ENCODE measurements at regions not wholly inside any gene's neighbourhood (a gene's known extent, or its start where the extent isn't known, plus 50 kb on each side); places are given as distances from the start of the nearest gene placed in this dataset.

DNA sequence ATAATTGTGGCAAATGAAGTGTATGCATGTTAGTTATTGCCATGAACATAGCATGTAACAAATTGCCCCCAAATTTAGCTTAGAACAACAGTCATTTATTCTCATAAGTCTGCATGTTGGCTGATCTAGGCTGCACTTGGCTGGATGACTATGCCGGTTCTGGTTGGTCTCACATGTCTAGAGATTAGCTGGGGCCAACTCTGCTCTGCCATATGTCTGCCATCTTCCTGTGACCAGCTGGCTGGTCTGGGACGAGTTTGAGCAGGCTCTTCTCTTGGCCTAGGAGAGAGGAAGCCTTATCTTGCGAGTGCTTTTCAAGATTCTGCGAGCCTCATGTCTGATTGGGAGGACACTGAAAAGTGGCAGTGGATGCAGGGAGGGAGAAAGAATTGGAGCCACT lies 198.3 kb upstream of the FAM78B start:
- no peaks in the 10 kb centered on the region for H3K79me2 ChIP-seq (ENCODE audit: insufficient read depth)
- no peaks in the 10 kb centered on the region for H3K4me1 ChIP-seq (ENCODE audit: insufficient read depth)
- no peaks in the 10 kb centered on the region for H3F3A ChIP-seq (ENCODE audit: insufficient read depth)
- TF ChIP-seq EZH2 (IDR thresholded peaks at IDR 0.05; ENCODE audit: insufficient read depth, poor library complexity, severe bottlenecking) = no peak
- no peak overlapping the region for H3K4me3 ChIP-seq
- whole genome bisulfite sequencing, 2 experiments (ENCODE audit: low coverage in 1 of 2, low lambda C conversion rate in 2 of 2, missing lambda C conversion rate in 2 of 2) = 25 to 32% methylated on average over 4 of the region's 4 CpGs
- no peaks in the 10 kb centered on the region for H4K20me1 ChIP-seq (ENCODE audit: insufficient read depth)
- no peak overlapping the region for H3K9ac ChIP-seq
- no peak overlapping the region for H3K4me2 ChIP-seq (ENCODE audit: unreplicated experiment)
- H3K36me3 ChIP-seq (ENCODE audit: low read depth) = no peaks in the 10 kb centered on the region
- no peak overlapping the region for H2AFZ ChIP-seq
- in situ Hi-C loops (cut with MboI) = no loop called here
- H3K9me2 ChIP-seq (ENCODE audit: insufficient read depth) = no peaks in the 10 kb centered on the region
- no peaks in the 10 kb centered on the region for H3K9me3 ChIP-seq (ENCODE audit: low read depth)
- no peaks in the 10 kb centered on the region for H3K27me3 ChIP-seq (replicated peaks; ENCODE audit: insufficient read depth)
- no peak for DNase-seq
- no peak overlapping the region for H3K27ac ChIP-seq

DNA sequence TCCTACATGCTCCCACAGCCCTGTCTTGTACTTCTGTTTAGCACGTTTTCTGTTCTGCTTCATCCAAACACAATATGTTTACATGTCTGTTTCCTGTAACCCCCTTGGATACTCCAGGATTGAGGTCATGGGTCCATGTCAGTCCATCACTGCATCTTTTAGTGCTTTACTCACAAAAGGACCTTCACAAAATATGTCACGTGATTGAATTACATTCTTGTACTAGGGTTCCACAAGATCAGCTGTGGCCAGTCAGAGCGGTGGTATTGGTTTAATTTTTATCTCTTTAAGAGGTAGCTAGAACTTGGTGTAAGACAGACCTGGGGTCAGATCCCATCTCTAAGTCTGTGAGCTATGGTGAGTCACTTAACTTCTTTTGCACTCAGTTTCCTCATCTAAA lies 201.2 kb upstream of the FAM78B start:
- TF ChIP-seq EZH2phosphoT487 (IDR thresholded peaks at IDR 0.05; ENCODE audit: insufficient read depth, low read depth) (no peak), EZH2 (IDR thresholded peaks at IDR 0.05; ENCODE audit: insufficient read depth, poor library complexity, severe bottlenecking) (no peak)
- in situ Hi-C loops (cut with MboI) = no loop called here
- H3K4me2 ChIP-seq (ENCODE audit: unreplicated experiment) = no peak overlapping the region
- 8 to 9% methylated on average over 3 of the region's 3 CpGs for WGBS, 2 experiments (ENCODE audit: low coverage in 1 of 2, low lambda C conversion rate in 2 of 2, missing lambda C conversion rate in 2 of 2)
- H3K4me3 ChIP-seq = no peak overlapping the region
- no peaks in the 10 kb centered on the region for H3K9me2 ChIP-seq (ENCODE audit: insufficient read depth)
- H4K20me1 ChIP-seq (ENCODE audit: insufficient read depth) = no peaks in the 10 kb centered on the region
- H3K9ac ChIP-seq = no peak overlapping the region
- no peak overlapping the region for H3K27ac ChIP-seq
- no peaks in the 10 kb centered on the region for H3K9me3 ChIP-seq (ENCODE audit: low read depth)
- DNase-seq = no peak
- no peaks in the 10 kb centered on the region for H3K4me1 ChIP-seq (ENCODE audit: insufficient read depth)
- no peak overlapping the region for H2AFZ ChIP-seq
- H3K27me3 ChIP-seq (replicated peaks; ENCODE audit: insufficient read depth) = no peaks in the 10 kb centered on the region
- no peaks in the 10 kb centered on the region for H3K36me3 ChIP-seq (ENCODE audit: low read depth)
- H3F3A ChIP-seq (ENCODE audit: insufficient read depth) = no peaks in the 10 kb centered on the region
- H3K79me2 ChIP-seq (ENCODE audit: insufficient read depth) = no peaks in the 10 kb centered on the region

DNA sequence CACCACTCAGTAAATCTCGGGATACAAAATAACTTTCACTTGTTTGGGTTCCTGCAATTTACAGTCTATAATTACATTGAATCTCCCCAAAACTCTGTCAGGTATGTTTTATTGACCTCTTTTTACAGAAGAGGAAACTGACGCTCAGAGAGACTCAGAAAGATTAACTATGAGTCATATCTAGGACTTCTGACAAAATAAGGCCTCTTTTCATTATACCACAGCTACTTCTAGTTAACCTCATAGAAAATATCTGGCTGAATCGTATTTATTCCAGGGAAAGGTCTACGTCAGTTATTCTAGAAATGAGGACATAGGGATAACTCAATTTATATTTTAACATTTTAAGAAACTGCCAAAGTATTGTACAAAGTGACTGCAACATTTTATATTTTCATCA lies 211.1 kb upstream of the FAM78B start:
- H3K27ac ChIP-seq = no peak overlapping the region
- no peak for DNase-seq
- 20 to 27% methylated on average over 4 of the region's 4 CpGs for WGBS, 2 experiments (ENCODE audit: low coverage in 1 of 2, low lambda C conversion rate in 2 of 2, missing lambda C conversion rate in 2 of 2)
- no peaks in the 10 kb centered on the region for H3K79me2 ChIP-seq (ENCODE audit: insufficient read depth)
- no peaks in the 10 kb centered on the region for H3K27me3 ChIP-seq (replicated peaks; ENCODE audit: insufficient read depth)
- no peak overlapping the region for H2AFZ ChIP-seq
- no peaks in the 10 kb centered on the region for H4K20me1 ChIP-seq (ENCODE audit: insufficient read depth)
- no peaks in the 10 kb centered on the region for H3K9me2 ChIP-seq (ENCODE audit: insufficient read depth)
- TF ChIP-seq EZH2 (IDR thresholded peaks at IDR 0.05; ENCODE audit: insufficient read depth, poor library complexity, severe bottlenecking) (no peak), EZH2phosphoT487 (IDR thresholded peaks at IDR 0.05; ENCODE audit: insufficient read depth, low read depth) (no peak)
- H3K4me1 ChIP-seq (ENCODE audit: insufficient read depth) = no peaks in the 10 kb centered on the region
- H3K4me2 ChIP-seq (ENCODE audit: unreplicated experiment) = no peak overlapping the region
- H3K9me3 ChIP-seq (ENCODE audit: low read depth) = no peaks in the 10 kb centered on the region
- H3K36me3 ChIP-seq (ENCODE audit: low read depth) = no peaks in the 10 kb centered on the region
- no peaks in the 10 kb centered on the region for H3F3A ChIP-seq (ENCODE audit: insufficient read depth)
- no peak overlapping the region for H3K4me3 ChIP-seq
- in situ Hi-C loops (cut with MboI) = no loop called here
- no peak overlapping the region for H3K9ac ChIP-seq

DNA sequence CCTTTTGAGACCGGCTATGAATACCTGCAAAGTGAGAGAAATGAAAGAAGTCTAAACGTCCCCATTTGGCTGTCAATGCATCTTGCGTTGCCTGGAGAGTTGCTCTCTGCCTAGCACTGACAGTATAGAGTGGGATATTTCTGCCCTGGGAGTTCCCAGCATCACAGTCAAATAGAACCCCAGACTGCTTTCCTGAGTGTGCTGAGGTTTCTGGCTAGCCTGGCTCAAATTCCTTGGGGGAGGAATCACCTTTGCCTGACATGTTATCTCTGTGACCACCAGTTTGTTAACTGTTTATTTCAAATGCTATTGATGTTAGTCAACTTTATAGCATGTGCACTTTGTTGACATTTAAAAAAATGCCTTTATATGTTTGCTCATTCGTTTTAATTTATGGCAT lies 212.0 kb upstream of the FAM78B start:
- H3K27me3 ChIP-seq (replicated peaks; ENCODE audit: insufficient read depth) = no peaks in the 10 kb centered on the region
- no peak overlapping the region for H3K4me3 ChIP-seq
- WGBS, 2 experiments (ENCODE audit: low coverage in 1 of 2, low lambda C conversion rate in 2 of 2, missing lambda C conversion rate in 2 of 2) = 19 to 22% methylated on average over 4 of the region's 4 CpGs
- H3F3A ChIP-seq (ENCODE audit: insufficient read depth) = no peaks in the 10 kb centered on the region
- H3K4me1 ChIP-seq (ENCODE audit: insufficient read depth) = no peaks in the 10 kb centered on the region
- H2AFZ ChIP-seq = no peak overlapping the region
- no peak overlapping the region for H3K4me2 ChIP-seq (ENCODE audit: unreplicated experiment)
- no peak overlapping the region for H3K27ac ChIP-seq
- H3K9me3 ChIP-seq (ENCODE audit: low read depth) = no peaks in the 10 kb centered on the region
- DNase-seq = no peak
- TF ChIP-seq EZH2 (IDR thresholded peaks at IDR 0.05; ENCODE audit: insufficient read depth, poor library complexity, severe bottlenecking) = no peak
- TF ChIP-seq EZH2phosphoT487 (IDR thresholded peaks at IDR 0.05; ENCODE audit: insufficient read depth, low read depth) = no peak
- no peaks in the 10 kb centered on the region for H3K9me2 ChIP-seq (ENCODE audit: insufficient read depth)
- H4K20me1 ChIP-seq (ENCODE audit: insufficient read depth) = no peaks in the 10 kb centered on the region
- in situ Hi-C loops (cut with MboI) = no loop called here
- no peaks in the 10 kb centered on the region for H3K79me2 ChIP-seq (ENCODE audit: insufficient read depth)
- H3K9ac ChIP-seq = no peak overlapping the region
- no peaks in the 10 kb centered on the region for H3K36me3 ChIP-seq (ENCODE audit: low read depth)

DNA sequence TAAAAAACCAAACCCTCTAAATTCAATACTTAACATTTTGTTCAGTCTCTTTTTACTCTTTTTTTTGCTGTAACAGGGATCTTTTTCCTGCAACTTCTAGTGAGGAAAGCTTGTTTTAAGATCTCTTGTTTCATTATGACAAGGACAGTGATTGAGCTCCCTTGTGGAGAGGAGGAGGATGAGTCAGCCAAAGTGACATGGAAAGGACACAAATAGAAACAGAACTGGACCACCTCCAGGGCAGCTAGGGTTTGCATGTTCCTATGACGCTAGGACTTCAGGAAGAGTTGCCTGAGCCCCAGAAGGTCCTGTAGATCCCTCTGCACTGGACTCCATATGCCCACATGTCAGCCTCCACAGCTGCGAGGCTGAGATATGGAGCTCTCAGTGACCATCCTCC lies 212.6 kb upstream of the FAM78B start:
- no peak overlapping the region for H3K9ac ChIP-seq
- H3K4me3 ChIP-seq = no peak overlapping the region
- no peak for TF ChIP-seq EZH2 (IDR thresholded peaks at IDR 0.05; ENCODE audit: insufficient read depth, poor library complexity, severe bottlenecking)
- TF ChIP-seq EZH2phosphoT487 (IDR thresholded peaks at IDR 0.05; ENCODE audit: insufficient read depth, low read depth) = no peak
- in situ Hi-C loops (cut with MboI) = no loop called here
- H3K79me2 ChIP-seq (ENCODE audit: insufficient read depth) = no peaks in the 10 kb centered on the region
- no peaks in the 10 kb centered on the region for H3K9me3 ChIP-seq (ENCODE audit: low read depth)
- no peaks in the 10 kb centered on the region for H3K27me3 ChIP-seq (replicated peaks; ENCODE audit: insufficient read depth)
- H4K20me1 ChIP-seq (ENCODE audit: insufficient read depth) = no peaks in the 10 kb centered on the region
- no peak overlapping the region for H3K27ac ChIP-seq
- no peak overlapping the region for H3K4me2 ChIP-seq (ENCODE audit: unreplicated experiment)
- no peak for DNase-seq
- H3K4me1 ChIP-seq (ENCODE audit: insufficient read depth) = no peaks in the 10 kb centered on the region
- WGBS, 2 experiments (ENCODE audit: low coverage in 1 of 2, low lambda C conversion rate in 2 of 2, missing lambda C conversion rate in 2 of 2) = 0 to 7% methylated on average over 2 of the region's 2 CpGs
- no peaks in the 10 kb centered on the region for H3K36me3 ChIP-seq (ENCODE audit: low read depth)
- no peaks in the 10 kb centered on the region for H3K9me2 ChIP-seq (ENCODE audit: insufficient read depth)
- H2AFZ ChIP-seq = no peak overlapping the region
- H3F3A ChIP-seq (ENCODE audit: insufficient read depth) = no peaks in the 10 kb centered on the region

Measured in GM23248 (cell line).